ENCODE measurements at regions not wholly inside any gene's neighbourhood (a gene's known extent, or its start where the extent isn't known, plus 50 kb on each side); places are given as distances from the start of the nearest gene placed in this dataset.
A peak's percentile ranks its signal among the peaks of the same experiment; 100 is the strongest.
"Not testable (repeated sequence)": the region's sequence is repeated elsewhere in the genome, so short reads cannot be mapped to it uniquely, and the experiment has no call there.

- DNase-seq: no peak
Measured at GRCh38 chr15:47035475-47036406, 681.6 kb upstream of the SEMA6D start.

- no peak for DNase-seq
Measured at GRCh38 chr15:47037003-47037402, 680.3 kb upstream of the SEMA6D start.

GRCh38 chr15:47039225-47039624 is 678.1 kb upstream of the SEMA6D start:
- no peak for DNase-seq

- no peak for DNase-seq
Measured at GRCh38 chr15:47041301-47041700, 676.0 kb upstream of the SEMA6D start.

GRCh38 chr15:47047981-47048380 is 669.3 kb upstream of the SEMA6D start:
- not testable (repeated sequence) for DNase-seq

GRCh38 chr15:47066392-47066791 is 650.9 kb upstream of the SEMA6D start:
- DNase-seq: no peak

- not testable (repeated sequence) for DNase-seq
Measured at GRCh38 chr15:47077846-47078245, 639.5 kb upstream of the SEMA6D start.

GRCh38 chr15:47095833-47096232 is 621.5 kb upstream of the SEMA6D start:
- no peak for DNase-seq

- DNase-seq: not testable (repeated sequence)
Measured at GRCh38 chr15:47098526-47098925, 618.8 kb upstream of the SEMA6D start.

- DNase-seq: not testable (repeated sequence)
Measured at GRCh38 chr15:47099801-47100200, 617.5 kb upstream of the SEMA6D start.

- DNase-seq: not testable (repeated sequence)
Measured at GRCh38 chr15:47108800-47109199, 608.5 kb upstream of the SEMA6D start.

GRCh38 chr15:47116698-47117097 is 600.6 kb upstream of the SEMA6D start:
- DNase-seq: no peak

- DNase-seq: no peak
Measured at GRCh38 chr15:47119349-47119748, 598.0 kb upstream of the SEMA6D start.

GRCh38 chr15:47124430-47125102 is 592.7 kb upstream of the SEMA6D start:
- DNase-seq: no peak

GRCh38 chr15:47129033-47129432 is 588.3 kb upstream of the SEMA6D start:
- DNase-seq: peak in 1 of 2 experiments; percentile 6

- not testable (repeated sequence) for DNase-seq
Measured at GRCh38 chr15:47131450-47131849, 585.9 kb upstream of the SEMA6D start.

GRCh38 chr15:47135267-47135666 is 582.0 kb upstream of the SEMA6D start:
- DNase-seq: no peak

GRCh38 chr15:47136236-47136635 is 581.1 kb upstream of the SEMA6D start:
- no peak for DNase-seq

GRCh38 chr15:47139965-47140364 is 577.3 kb upstream of the SEMA6D start:
- no peak for DNase-seq

GRCh38 chr15:47157827-47158226 is 559.5 kb upstream of the SEMA6D start:
- no peak for DNase-seq

- DNase-seq: no peak
Measured at GRCh38 chr15:47158573-47158972, 558.7 kb upstream of the SEMA6D start.

GRCh38 chr15:47177177-47177576 is 540.1 kb upstream of the SEMA6D start:
- no peak for DNase-seq

- DNase-seq: no peak
Measured at GRCh38 chr15:47179988-47180387, 537.3 kb upstream of the SEMA6D start.

GRCh38 chr15:47182818-47183217 is 534.5 kb upstream of the SEMA6D start:
- no peak for DNase-seq
